AG20443 (cell line): ENCODE measurements at regions not wholly inside any gene's neighbourhood (a gene's known extent, or its start where the extent isn't known, plus 50 kb on each side); places are given as distances from the start of the nearest gene placed in this dataset.
A peak's percentile ranks its signal among the peaks of the same experiment; 100 is the strongest.

Source experiments
- DNase-seq: peaks from one replicate; pipeline ENCODE4 v3.0.0; 2012; ENCODE audit warnings: low spot score, mixed read lengths

DNA sequence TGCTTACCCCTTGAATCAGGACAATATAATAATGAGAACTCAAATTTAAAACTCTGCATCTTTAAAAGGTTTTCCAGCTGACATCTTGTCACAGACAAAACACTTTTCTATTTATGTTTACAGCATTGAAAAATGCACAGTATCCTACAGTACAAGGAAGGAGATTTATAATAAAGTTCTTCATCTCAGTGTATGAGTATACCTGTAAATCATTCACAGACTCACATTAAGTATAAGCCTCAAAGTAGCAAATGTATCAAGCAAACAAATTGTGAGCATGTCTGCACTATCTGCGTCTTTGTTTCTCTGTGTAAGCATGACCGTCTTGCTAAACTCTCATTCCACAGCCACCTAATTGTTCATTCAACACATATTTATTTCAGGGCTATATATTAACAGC lies 52.8 kb downstream of the PPP1R2C start:
- no peak for DNase-seq

DNA sequence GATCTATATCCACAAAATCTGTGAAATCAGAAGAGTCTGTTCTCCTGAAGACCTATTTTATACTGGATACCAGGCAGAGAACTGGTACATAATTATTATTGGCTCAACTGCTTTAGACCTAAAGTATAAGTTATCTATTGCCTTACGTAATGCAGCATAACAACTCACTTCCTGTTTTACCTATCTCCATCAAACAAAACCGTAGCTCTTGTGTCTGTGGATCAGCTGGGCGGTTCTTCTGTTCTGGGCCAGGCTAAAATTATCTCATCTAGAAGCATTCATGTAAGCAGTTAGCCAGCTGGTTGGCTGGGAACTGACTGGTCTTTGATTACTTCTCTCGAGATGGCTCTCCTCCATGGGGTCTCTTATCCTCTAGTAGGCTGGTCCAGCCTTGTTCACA lies 57.8 kb downstream of the PPP1R2C start:
- no peak for DNase-seq

DNA sequence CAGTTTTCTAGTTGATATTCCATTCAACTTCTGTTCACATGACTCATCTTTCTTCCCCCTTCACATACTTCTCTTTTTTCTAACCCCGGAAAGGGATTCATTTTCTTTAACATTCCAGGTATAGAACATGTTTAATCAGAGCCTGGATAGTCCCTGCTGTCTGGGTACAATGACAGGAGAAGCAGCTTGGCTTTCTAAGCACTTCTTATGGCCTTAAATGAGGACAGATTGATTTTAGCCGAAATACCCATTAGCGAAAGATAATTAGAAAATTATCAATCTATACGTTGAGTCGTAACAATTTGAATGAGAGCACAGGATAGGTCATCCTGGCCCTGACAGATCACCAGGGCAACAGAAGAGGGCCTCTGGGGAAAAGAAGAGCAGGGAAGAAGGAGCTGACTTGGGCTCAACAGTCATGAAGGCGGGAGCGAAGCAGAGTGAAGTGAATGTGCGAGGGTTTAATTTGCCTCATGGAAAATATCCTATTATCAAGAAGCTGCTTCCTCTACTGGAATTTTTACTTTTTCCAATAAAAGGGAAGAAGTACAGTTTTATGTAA lies 62.2 kb downstream of the PPP1R2C start:
- no peak for DNase-seq

DNA sequence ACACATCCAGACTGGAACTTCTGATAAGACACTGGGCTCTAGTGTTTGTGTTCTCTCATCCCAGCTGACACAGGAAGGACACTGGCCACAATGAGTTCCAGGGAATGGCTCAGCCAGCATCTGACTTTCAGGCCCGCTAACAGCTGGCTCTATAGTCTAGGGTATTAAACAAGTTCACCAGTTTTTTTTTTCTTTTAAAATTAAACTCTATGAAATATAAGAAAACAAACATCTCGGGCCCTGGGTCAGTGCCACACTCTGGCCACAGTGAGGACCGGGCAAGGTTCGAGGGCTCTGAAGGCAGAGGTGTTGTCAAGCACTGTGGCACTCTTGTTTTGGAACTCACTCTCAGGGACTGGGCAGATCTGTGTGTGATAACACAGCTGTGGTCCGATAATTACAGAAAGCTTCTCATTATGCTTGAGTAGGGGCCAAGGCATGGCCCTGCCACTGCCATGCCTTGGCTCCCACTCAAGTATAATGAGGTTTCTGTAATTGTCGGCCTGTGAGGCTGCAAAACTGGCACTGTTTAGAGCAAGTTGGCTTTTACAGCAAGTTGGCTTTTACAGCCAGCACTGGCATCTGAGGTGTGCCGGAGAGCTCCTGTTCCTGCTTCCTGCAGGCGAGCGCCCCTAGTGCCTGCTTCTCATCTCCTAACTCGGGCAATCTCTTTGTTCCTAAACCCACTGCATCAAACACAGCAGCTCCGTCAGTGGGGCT lies 62.8 kb downstream of the PPP1R2C start:
- DNase-seq: peak; percentile 12

DNA sequence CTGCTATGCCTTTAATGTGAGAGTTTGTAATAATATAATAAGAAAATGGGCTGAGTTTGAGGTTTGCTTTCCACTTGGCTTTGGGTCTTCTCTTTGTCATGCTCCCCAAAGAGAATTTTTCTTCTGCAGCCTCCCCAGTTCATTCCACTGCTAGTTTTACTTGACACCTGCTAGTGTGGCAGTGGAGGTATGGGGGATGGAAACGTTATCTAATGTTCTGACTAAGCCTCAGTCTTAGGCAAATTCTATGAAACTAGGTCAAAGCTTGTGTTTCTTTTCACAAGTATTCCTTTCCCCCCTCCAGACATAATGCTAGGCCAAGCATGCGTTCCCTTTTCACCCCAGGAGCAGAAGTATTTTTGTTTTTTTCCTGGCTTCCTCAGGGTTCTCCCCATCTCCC lies 67.5 kb downstream of the PPP1R2C start:
- DNase-seq: no peak

DNA sequence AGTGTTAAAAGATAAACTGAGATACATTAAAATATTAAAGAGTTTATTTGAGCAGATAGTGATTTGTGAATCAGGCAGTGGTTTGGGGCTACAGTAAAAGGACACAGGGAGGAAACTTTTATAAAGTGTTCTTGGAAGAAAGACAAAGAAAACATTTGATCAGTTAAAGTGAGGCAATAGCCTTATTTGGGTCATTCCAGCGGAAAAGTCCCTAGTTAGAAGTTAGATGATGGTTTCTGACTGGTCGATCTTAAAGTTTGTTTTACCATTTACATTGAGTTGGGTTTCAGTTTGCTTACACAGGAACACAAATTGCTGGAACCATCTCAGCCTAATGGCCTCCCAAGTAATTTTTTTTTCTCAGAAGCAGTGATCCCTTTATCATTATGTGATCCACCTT lies 69.7 kb downstream of the PPP1R2C start:
- DNase-seq: peak; percentile 7

DNA sequence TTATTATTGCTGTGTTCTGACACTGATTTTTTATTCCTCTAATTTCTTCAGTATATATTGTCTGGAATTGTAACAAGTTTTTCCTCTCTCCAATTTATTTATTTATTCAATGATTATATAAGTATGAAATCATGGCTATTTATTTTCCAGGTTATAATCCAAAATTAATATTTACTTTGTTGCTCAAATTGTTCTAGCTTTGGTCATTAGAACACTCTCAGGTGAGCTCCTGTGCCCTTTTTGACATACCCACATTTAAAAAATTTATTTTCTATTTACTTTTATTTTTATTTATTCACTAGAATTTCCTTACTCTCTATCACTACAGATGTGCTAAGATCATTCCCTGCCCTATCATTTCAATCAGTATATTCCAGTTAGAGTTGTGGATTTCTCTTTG lies 70.2 kb downstream of the PPP1R2C start:
- no peak for DNase-seq

DNA sequence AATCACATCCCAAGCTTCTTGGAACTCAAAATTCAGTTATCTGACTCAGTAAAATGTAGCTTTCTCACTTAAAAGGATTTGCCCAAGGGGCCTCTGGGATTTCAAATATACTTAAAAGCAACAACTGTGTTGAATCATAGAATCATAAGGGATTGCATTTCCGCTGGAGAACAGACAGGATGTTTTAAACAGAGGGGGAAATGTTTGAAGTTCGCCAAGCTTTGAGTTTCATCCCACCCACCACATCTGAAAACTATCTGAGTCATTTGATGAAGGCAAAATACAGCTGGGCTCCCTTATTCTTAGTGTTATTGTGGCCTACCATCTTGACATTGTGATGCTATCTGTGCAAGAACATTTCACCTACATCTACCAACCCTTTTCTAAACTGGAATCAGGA lies 73.5 kb downstream of the PPP1R2C start:
- no peak for DNase-seq

DNA sequence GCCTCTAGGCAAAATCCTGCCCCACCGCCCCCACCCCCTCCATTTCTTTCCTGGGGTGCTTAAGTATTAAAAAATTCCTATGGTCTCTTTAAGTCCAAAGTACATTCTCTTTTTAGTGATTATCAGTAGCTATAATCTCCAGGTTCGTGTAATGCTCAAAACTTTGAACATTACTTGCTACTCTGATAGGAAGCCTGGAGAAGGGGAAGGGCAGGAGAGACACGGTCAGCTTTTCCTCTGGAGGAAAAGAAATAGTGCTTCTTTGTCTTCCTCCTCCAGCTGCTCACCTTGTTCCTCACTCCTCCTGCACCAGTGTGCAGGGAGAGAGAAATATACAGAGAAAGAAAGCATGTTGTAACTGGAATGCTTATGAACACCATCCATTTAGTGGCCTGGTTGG lies 80.4 kb downstream of the PPP1R2C start:
- no peak for DNase-seq

DNA sequence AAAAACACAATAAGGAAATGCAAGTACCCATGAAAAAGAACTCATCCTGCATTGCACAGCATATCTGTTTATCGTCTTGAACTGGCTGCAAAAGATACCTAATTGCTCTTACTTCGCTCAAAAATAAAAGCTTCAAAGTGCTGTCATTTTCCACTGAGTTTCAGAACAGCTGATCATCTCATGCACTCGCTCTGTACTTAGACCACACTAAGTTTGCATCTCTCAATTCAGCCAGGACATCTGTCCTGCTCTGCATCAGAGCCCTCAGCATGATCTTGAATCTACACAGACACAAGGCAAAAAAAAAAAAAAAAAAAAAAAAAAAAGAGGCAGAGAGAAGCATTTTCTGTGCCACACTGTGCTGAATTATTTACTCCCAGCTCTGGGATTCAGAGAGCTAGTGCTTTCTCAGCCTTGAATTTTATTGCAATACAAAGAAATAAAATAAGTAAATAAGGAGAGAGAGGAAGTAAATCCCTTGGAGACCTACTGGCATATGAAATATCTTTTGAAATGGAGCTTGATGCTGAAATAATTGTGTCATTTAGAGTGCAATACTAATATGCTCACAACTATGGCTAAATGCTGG lies 81.3 kb downstream of the PPP1R2C start:
- DNase-seq: no peak

DNA sequence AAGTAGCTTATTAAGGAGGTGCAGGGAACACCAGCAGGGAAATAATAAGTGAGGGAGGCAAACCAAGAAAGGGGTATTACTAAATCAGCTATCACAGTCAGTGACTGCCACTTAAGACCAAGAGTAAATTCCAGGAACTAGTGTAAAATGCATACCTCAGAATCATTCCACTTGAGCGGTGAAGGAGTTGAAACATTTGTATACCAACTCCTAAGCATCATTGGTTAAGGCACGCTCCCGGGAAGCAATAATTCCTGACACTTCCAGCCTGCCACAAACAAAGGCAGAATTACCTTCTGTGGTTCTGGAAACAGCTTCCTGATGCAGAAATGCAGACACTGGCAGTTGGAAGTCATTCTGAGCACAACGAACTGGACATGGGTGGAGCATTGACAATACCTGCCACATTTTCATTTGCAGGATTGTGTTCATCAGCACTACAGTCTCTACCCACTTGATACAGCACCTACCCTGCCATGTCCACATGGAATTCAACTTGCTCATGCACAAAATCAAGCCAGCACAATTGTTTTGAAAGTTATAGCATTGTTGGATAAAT lies 82.1 kb downstream of the PPP1R2C start:
- DNase-seq: no peak

DNA sequence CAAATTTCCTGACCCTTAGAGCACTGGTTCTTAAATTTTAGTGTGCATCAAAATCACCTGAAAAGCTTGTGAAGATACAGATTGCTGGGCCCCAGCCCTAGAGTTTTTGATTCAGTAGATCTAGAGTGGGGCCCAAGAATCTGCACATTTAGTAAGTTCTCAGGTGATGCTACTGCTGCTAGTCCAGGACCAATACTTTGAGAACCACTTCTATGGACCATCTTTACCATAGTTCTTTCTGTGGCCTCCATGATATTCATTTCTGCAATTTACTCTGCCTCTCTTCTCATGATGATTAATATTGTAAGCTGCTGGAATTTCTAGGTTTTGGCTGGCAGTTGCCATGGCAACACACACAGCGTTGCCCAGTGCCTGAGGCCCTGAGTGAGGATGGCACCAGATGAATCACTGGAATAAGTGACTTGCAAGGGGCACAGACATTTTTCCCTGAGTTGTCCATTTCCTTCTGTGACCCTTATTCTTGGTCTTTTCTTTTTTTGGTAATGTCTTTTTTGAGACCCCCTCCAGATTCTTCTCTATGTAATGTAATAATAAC lies 83.6 kb downstream of the PPP1R2C start:
- no peak for DNase-seq

DNA sequence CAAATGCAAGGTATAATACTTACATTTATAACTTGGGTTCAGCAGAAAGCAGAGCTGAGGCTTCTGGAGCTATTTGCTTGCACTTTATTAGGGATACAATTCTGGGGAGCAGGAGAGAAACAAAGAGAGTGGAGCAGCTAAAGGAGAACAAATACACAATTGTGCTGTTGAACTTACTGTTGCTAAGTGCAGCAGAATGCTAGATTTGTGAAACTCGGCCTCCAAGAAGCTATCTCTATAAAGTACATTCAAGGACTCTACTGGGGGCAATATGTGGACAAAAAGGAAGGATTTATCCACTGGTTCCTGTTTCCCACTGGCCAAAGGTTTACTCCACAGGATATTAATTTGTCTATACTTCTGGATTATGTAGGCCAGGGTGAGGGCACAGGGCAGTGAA lies 86.8 kb downstream of the PPP1R2C start:
- no peak for DNase-seq

DNA sequence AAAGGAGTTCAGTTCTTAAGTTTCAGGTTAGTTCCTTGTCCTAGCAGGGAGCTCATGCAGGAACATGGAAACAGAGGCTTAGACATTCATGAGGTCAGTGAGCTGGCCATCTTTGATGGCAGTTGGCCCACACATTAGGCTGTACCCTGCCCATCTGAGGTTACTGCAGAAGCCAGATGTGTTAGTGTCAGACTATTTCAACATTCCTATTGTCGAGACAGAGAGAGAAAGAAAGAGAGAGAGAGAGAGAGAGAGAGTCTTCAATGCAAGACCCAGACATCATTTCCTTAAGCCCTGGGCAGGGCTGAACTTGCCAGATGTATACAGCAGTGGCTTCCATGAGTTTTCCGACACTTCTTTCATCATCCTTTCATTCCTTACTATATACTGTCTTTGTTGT lies 91.3 kb downstream of the PPP1R2C start:
- no peak for DNase-seq

DNA sequence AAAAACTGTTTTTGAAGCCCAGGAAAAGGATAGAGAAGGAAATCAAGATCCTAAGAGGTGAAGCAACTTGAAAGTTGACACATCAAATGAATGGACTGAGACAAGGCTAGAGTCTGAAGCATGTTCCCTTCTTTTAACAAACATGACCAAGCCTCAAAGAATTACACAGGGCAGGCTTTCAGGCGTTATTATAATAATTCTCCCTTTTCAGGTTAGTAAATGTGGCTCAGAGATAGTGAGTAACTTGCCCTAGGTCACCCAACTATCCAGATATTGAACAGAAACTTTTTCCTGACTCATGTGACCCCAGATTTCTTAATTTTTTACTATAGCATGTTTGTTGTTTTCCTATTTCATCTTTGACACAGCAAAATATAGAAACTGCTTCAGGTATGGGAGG lies 91.7 kb downstream of the PPP1R2C start:
- DNase-seq: no peak

DNA sequence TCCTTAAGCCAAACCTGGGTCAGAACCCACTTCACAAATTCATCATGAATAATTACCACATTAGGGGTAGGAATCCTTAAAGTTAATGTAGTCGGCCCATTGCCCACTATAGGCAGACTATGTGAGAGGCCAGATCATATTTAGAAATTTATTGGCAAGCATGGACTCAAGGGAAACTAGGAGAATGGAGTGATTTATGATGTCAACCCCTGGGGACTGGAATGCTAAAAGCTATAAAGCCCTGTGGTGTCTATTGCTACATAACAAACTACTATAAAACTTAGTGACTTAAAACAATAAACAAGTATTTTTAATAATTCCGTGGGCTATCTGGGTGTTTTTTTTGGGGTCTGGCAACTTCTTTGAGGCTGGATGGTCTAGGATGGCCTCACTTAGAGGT lies 93.9 kb downstream of the PPP1R2C start:
- no peak for DNase-seq

DNA sequence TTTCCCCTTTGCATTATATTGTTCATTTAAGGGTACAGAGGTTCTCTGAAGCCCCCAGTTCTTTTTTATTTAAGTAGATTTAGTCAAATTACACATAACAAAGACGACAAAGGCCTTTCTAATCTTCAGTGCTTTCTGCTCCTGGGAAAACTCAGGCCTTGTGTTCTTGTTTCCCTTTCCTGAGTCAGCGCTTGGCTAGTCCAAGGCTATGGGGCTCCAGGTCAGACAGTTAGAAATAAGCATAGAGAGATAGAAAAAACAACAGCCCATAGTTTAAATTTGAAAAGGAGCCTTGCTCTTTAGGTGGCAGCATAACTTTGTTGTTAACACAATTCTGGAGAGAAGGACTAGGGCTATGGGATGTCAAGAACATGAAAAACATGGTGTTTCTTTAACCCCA lies 97.3 kb downstream of the PPP1R2C start:
- DNase-seq: peak; percentile 5

DNA sequence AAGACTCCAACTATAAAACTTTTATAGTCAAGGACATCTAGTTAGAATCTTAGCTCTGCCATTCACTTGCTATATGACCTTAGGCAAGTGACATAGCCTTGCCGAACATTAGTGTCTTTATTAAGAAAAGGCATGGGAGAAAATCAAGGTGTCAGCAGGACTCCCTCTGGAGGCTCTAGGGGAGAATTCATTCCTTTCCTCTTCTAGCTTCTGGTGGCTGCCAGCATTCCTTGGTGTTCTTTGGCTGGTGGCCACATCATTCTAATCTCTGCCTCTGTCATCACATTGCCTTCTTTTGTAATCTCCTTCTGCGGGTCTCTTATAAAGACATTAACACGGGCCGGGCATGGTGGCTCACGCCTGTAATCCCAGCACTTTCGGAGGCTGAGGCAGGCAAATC lies 99.8 kb downstream of the PPP1R2C start:
- no peak for DNase-seq

DNA sequence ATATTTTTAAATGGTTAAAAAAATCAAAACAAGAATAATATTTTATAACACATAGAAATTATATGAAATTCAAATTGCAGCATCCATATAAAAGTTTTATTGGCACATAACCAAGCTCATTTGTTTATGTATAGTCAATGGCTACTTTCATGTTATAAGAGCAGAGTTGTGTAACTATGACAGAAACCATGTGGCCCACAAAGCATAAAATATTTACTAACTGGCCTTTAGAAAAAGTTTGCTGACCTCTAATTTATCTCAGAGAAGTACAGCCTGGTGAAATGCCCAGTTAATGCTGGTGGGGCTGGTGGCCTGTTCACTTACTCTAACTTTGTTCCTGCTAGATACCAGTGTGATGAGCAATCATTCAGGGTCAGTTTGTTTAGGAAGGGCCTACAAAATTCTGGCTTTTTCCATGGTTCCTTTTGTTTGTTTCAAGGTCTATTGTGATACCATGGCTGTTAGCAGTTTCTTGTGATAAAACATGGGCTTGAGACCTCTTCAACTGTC lies 104.6 kb downstream of the PPP1R2C start:
- no peak for DNase-seq

DNA sequence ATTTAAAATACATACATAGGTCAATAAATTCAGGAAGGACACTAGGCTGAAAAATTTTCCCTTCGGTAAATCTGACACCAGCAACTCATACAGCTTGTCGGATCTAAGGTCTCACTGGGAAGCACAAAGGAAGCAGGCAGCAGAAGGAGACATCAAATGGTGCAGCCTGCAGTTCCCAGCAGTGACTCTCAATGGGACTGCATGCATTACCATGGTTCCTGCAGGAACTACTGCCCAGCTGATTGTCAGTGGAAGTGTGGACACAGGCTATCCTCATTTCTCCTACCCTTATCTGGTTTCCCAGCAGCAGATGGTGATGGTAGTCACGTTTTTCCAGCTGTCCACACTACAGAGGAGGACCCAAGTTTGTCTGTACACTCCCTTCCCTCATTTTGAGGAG lies 113.3 kb downstream of the PPP1R2C start:
- no peak for DNase-seq

DNA sequence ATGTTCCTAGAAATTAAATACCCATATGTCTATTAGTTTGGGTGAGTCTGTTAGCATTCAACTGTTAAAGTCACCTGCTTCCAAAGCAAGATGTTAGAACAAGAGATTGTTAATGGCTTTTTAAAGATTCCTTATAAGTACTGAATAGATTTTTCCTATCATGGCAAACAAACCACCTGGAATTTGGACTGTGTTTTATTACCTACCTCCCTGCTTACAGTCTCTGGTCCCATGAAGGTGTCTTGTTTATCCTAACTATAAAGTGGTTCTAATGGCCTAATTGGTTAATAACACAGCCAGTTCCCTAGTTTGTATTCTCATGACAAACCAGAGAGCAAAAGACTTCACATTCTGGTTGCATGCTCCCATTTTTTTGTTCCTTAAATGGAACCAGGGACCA lies 149.5 kb downstream of the PPP1R2C start:
- DNase-seq: no peak

DNA sequence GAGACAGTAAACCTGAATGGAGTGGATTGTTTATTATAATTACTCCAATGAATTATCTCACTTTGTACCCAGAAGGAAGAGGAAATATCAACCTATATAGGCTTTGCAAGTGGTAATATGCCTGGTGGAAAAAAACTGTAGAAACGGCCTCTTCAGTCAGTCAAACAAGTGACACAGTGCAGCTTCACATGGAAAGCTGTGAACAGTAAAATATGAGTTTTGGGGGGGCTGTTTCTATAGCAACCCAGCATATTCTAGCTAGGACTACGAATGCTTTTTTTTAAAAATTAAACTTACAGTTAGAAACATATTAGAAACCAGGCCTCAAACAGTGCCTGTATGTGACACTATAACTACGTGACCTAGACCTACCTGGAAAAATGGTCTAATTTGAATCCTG lies 150.1 kb downstream of the PPP1R2C start:
- no peak for DNase-seq

DNA sequence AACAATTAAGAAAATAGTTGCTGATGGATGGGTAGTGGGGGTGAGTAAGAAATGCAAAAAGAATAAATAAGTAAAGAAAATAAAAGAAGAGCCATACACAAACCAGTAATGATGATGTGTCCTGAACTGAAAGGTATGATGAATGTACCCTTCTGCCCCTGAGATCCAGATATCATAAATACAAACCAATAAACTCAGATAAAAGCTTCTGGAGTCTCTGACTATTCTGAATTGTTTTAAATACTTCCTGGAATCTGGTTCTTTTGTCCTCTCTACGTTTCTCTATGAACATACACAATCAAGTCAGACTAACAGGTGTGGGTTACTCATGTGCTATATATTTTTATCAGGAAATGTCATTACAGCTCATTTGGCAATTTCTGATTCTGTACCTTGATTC lies 153.4 kb downstream of the PPP1R2C start:
- DNase-seq: no peak
